ENCODE measurements at regions not wholly inside any gene's neighbourhood (a gene's known extent, or its start where the extent isn't known, plus 50 kb on each side); places are given as distances from the start of the nearest gene placed in this dataset.

DNA sequence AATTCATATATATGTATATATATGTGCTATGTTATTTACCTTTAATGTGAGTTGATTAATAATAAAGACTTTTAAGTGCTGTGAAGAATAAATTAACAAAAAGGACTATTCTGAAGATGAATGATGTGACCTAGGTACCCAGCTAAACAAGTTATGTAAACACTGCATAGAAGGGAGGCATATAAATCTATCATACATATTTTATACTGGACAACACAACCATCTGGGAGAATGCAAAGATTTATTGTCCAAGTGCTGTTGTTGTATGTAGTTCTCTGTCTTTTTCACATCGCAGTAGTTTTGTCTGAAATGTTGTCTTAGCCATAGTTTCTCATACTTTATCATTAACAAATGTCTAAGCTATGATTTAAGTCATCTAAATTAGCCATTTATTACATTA lies 337.6 kb downstream of the PCDH18 start:
- no peaks in the 10 kb centered on the region for H3K9me3 Mint-ChIP-seq
- no peak overlapping the region for H3K4me3 Mint-ChIP-seq
- no peaks in the 10 kb centered on the region for H3K4me1 Mint-ChIP-seq
- no peaks in the 10 kb centered on the region for H3K27me3 Mint-ChIP-seq (ENCODE audit: low read depth)
- TF ChIP-seq, protein P1, sequence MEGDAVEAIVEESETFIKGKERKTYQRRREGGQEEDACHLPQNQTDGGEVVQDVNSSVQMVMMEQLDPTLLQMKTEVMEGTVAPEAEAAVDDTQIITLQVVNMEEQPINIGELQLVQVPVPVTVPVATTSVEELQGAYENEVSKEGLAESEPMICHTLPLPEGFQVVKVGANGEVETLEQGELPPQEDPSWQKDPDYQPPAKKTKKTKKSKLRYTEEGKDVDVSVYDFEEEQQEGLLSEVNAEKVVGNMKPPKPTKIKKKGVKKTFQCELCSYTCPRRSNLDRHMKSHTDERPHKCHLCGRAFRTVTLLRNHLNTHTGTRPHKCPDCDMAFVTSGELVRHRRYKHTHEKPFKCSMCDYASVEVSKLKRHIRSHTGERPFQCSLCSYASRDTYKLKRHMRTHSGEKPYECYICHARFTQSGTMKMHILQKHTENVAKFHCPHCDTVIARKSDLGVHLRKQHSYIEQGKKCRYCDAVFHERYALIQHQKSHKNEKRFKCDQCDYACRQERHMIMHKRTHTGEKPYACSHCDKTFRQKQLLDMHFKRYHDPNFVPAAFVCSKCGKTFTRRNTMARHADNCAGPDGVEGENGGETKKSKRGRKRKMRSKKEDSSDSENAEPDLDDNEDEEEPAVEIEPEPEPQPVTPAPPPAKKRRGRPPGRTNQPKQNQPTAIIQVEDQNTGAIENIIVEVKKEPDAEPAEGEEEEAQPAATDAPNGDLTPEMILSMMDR (conservative IDR thresholded peaks at IDR 0.05): no peak
- H3K36me3 Mint-ChIP-seq (ENCODE audit: low read depth): peaks cover 2% of the 10 kb centered on the region
- H3K27ac Mint-ChIP-seq (ENCODE audit: unreplicated experiment): no peak overlapping the region
- no peak for DNase-seq (ENCODE audit: low read depth, low spot score)

DNA sequence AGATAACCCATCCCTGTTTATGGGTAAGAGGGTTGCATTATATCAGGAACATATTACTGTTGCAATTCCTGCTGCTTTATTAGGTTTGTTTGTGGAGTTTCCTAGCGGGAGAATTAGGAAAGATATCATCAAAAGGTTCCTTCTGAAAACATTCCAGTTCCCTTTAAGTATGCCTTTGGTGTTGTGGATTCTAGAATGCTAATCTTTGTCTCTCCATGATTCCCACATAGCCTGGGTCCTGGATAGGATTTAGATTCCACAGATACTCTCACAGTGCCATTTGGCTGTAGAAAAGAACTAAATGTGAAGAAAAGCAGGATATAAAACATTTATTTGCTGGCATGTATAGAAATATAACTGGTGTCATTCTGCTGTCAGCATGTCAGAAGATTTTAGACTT lies 338.7 kb downstream of the PCDH18 start:
- H3K4me1 Mint-ChIP-seq: no peaks in the 10 kb centered on the region
- DNase-seq (ENCODE audit: low read depth, low spot score): no peak
- H3K27ac Mint-ChIP-seq (ENCODE audit: unreplicated experiment): no peak overlapping the region
- no peaks in the 10 kb centered on the region for H3K9me3 Mint-ChIP-seq
- TF ChIP-seq, protein P1 (conservative IDR thresholded peaks at IDR 0.05): no peak
- H3K27me3 Mint-ChIP-seq (ENCODE audit: low read depth): no peaks in the 10 kb centered on the region
- peaks cover 2% of the 10 kb centered on the region for H3K36me3 Mint-ChIP-seq (ENCODE audit: low read depth)
- no peak overlapping the region for H3K4me3 Mint-ChIP-seq

DNA sequence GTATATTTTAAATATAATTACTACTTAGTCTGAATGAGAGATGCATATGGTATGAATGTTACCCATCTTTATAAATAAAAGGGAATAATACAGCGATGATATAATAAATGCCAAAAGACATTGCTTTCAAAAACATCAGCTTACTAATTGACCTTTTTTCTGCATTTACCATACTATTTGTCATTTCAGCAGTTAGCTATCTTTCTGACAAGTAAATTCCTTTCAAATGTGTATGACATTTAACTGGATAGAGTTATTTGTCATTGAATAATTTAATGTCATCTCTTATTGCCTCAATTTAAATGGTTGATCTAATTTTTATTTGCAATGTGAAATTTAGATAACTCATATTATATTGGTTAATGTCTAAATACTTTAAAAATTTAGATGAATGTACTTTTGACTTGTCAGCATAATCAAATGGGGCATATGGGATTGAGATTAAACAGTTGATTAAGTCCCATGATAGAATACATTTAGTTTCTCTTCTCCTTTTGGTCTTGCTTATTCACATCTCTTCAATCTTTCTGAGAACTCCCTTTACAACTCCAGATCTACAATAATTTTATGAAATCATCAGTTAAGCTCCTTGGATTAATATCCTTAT lies 350.9 kb downstream of the PCDH18 start:
- Mint-ChIP-seq H3K4me3 (no peak overlapping the region), H3K9me3 (no peaks in the 10 kb centered on the region)
- TF ChIP-seq, protein P1 (conservative IDR thresholded peaks at IDR 0.05): no peak

DNA sequence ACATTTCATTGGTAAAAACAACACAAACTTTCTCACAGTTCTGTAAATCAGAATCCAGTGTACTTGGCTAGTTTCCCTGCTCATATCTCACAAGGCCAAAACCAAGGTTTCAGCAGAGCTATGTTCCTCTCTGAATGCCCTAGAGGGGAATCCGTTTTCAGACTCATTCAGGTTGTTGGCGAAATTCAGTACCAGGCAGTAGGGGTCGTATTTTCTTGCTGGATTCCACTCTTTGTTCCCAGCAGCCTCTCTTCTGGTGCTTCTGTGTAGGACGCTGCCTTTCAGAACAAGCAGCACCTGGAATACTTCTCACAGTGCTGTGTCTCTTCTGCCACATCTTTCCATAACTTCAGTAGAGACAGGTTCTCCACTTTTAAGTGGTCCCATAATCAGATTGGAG lies 351.9 kb downstream of the PCDH18 start:
- H3K9me3 Mint-ChIP-seq: no peaks in the 10 kb centered on the region
- TF ChIP-seq, protein P1 (conservative IDR thresholded peaks at IDR 0.05): no peak
- H3K4me3 Mint-ChIP-seq: no peak overlapping the region
- H3K36me3 Mint-ChIP-seq (ENCODE audit: low read depth): no peaks in the 10 kb centered on the region
- H3K4me1 Mint-ChIP-seq: no peaks in the 10 kb centered on the region
- no peak for DNase-seq (ENCODE audit: low read depth, low spot score)
- no peak overlapping the region for H3K27ac Mint-ChIP-seq (ENCODE audit: unreplicated experiment)
- H3K27me3 Mint-ChIP-seq (ENCODE audit: low read depth): no peaks in the 10 kb centered on the region

More for the DNA sequence above, 350.9 kb downstream of the PCDH18 start:
- Mint-ChIP-seq H3K4me1 (no peaks in the 10 kb centered on the region), H3K27ac (ENCODE audit: unreplicated experiment) (no peak overlapping the region), H3K36me3 (ENCODE audit: low read depth) (no peaks in the 10 kb centered on the region), H3K27me3 (ENCODE audit: low read depth) (no peaks in the 10 kb centered on the region)
- DNase-seq (ENCODE audit: low read depth, low spot score): no peak

DNA sequence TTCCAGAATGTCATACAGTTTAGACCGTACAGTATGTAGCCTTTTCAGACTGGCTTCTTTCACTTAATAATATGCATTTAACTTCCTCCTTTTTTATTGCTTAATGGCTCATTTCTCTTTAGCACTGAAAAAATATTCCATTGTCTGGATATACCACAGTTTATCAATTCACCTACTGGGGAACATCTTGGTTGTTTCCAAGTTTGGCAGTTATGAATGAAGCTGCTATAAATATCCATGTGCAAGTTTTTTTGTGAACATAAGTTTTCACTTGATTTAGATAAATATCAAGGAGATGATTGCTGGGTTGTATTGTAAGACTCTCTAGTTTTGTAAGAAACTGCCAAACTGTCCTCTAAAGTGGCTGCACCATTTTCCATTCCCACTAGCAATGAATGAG lies 375.5 kb downstream of the PCDH18 start:
- DNase-seq (ENCODE audit: low read depth, low spot score): no peak
- no peaks in the 10 kb centered on the region for H3K9me3 Mint-ChIP-seq
- H3K27me3 Mint-ChIP-seq (ENCODE audit: low read depth): no peaks in the 10 kb centered on the region
- TF ChIP-seq, protein P1 (conservative IDR thresholded peaks at IDR 0.05): no peak
- no peak overlapping the region for H3K4me3 Mint-ChIP-seq
- H3K4me1 Mint-ChIP-seq: no peaks in the 10 kb centered on the region
- no peak overlapping the region for H3K27ac Mint-ChIP-seq (ENCODE audit: unreplicated experiment)
- no peaks in the 10 kb centered on the region for H3K36me3 Mint-ChIP-seq (ENCODE audit: low read depth)
